PC-3 (cell line): ENCODE measurements at regions not wholly inside any gene's neighbourhood (a gene's known extent, or its start where the extent isn't known, plus 50 kb on each side); places are given as distances from the start of the nearest gene placed in this dataset.

ENCODE experiments used
- ATAC-seq: fragments of 200-7000 bp; cut with Tn5 transposase; 2 replicates; pipeline ENCODE4 v1.9.1; 2020; ENCODE audit warnings: mild to moderate bottlenecking, moderate library complexity
- BruUV-seq: library from RNA; stranded (reverse); fragments of 400-500 nt; replicated peaks from 2 replicates; lab custom pipeline; 2021; lab: Mats Ljungman, UMichigan
- CTCF ChIA-PET: fragments of 300-600 bp; sonication (Branson Sonifier 250); formaldehyde crosslinking; loops from one replicate; lab custom pipeline; 2022; ENCODE audit warnings: antibody characterized with exemption; lab: Charles Lee
- POLR2A ChIA-PET: fragments of 300-600 bp; sonication (Branson Sonifier 250); formaldehyde crosslinking; loops from one replicate; lab custom pipeline; 2022; ENCODE audit warnings: antibody characterized with exemption; ENCODE audit not compliant: unreplicated experiment; lab: Charles Lee
- DNase-seq: peaks from one replicate; pipeline ENCODE4 v3.0.0-alpha.2; 2015
- H2AFZ ChIP-seq: fragments of 300-600 bp; sonication (generic); 2 replicates; pipeline ENCODE4 v1.6.0; 2016; ENCODE audit warnings: antibody characterized with exemption, low read length
- H3F3A ChIP-seq: fragments of 300-600 bp; sonication (generic); one replicate; pipeline ENCODE4 v1.6.0; 2017; ENCODE audit warnings: antibody characterized with exemption, low read length, control low read depth, mild to moderate bottlenecking; ENCODE audit not compliant: unreplicated experiment
- H3K27ac ChIP-seq: fragments of 300-600 bp; sonication (generic); 2 replicates; pipeline ENCODE4 v1.5.1; 2016; ENCODE audit warnings: mild to moderate bottlenecking, low read length
- H3K27me3 ChIP-seq: fragments of 300-600 bp; sonication (generic); 2 replicates; pipeline ENCODE4 v1.6.1; 2016; ENCODE audit warnings: low read length, mixed read lengths
- H3K36me3 ChIP-seq: fragments of 300-600 bp; sonication (generic); 2 replicates; pipeline ENCODE4 v1.6.1; 2016; ENCODE audit warnings: low read depth, mixed run types, low read length, mixed read lengths
- H3K4me1 ChIP-seq: fragments of 300-600 bp; sonication (generic); 2 replicates; pipeline ENCODE4 v1.5.1; 2016; ENCODE audit warnings: low read length; ENCODE audit not compliant: insufficient read depth
- H3K4me2 ChIP-seq: fragments of 300-600 bp; sonication (generic); 2 replicates; pipeline ENCODE4 v1.6.0; 2016; ENCODE audit warnings: low read length
- H3K4me3 ChIP-seq: fragments of 300-600 bp; sonication (generic); 2 replicates; pipeline ENCODE4 v1.5.1; 2016; ENCODE audit warnings: mild to moderate bottlenecking, low read length, mixed read lengths
- H3K79me2 ChIP-seq: fragments of 300-600 bp; sonication (generic); 2 replicates; pipeline ENCODE4 v1.6.1; 2017; ENCODE audit warnings: low read length, mixed read lengths
- H3K9ac ChIP-seq: fragments of 300-600 bp; sonication (generic); 2 replicates; pipeline ENCODE4 v1.6.0; 2016; ENCODE audit warnings: mild to moderate bottlenecking, low read length
- H3K9me2 ChIP-seq: fragments of 300-600 bp; sonication (generic); replicated peaks from 2 replicates; pipeline ENCODE4 v1.6.1; 2016; ENCODE audit warnings: mixed run types, low read length, mixed read lengths
- H3K9me3 ChIP-seq: fragments of 300-600 bp; sonication (generic); 2 replicates; pipeline ENCODE4 v1.6.1; 2016; ENCODE audit warnings: low read length, mixed read lengths
- H4K20me1 ChIP-seq: fragments of 300-600 bp; sonication (generic); 2 replicates; pipeline ENCODE4 v1.6.1; 2016; ENCODE audit warnings: low read length, mixed read lengths
- CTCF ChIP-seq: fragments of 300-600 bp; sonication (generic); conservative IDR thresholded peaks from 2 replicates; pipeline ENCODE4 v1.5.1; 2017; ENCODE audit warnings: antibody characterized with exemption, low read depth, mild to moderate bottlenecking, low read length
- EZH2 ChIP-seq: fragments of 300-600 bp; sonication (generic); IDR thresholded peaks from one replicate; pipeline ENCODE4 v1.6.1; 2017; ENCODE audit warnings: antibody characterized with exemption, mild to moderate bottlenecking, low read length; ENCODE audit not compliant: unreplicated experiment
- EZH2phosphoT487 ChIP-seq: fragments of 300-600 bp; sonication (generic); IDR thresholded peaks from 2 replicates; pipeline ENCODE4 v1.6.1; 2018; ENCODE audit warnings: mild to moderate bottlenecking, antibody characterized with exemption, low read length, borderline replicate concordance
- intact Hi-C: fragments of 100-400 bp; cut with micrococcal nuclease; formaldehyde crosslinking; loops from 2 replicates; pipeline ENCODE4 v1.9.0; 2023

GRCh38 chr3:139762302-139762701 is 84.5 kb upstream of the NMNAT3 start:
- Histone ChIP-seq H4K20me1 (no peaks in the 10 kb centered on the region), H3K27ac (no peak overlapping the region), H3K4me2 (no peak overlapping the region), H3K4me1 (no peaks in the 10 kb centered on the region), H3K79me2 (no peaks in the 10 kb centered on the region), H3K9ac (no peak overlapping the region), H3K4me3 (no peak overlapping the region), H3K27me3 (no peaks in the 10 kb centered on the region), H2AFZ (no peak overlapping the region), H3K9me3 (no peaks in the 10 kb centered on the region), H3K9me2 (no peaks in the 10 kb centered on the region), H3K36me3 (no peaks in the 10 kb centered on the region), H3F3A (no peaks in the 10 kb centered on the region)
- TF ChIP-seq EZH2phosphoT487 (no peak), CTCF (no peak), EZH2 (no peak)
- no TSS peak for BruUV-seq
- ATAC-seq = no peak
- CTCF ChIA-PET = no interaction called here
- intact Hi-C loops = no loop called here
- POLR2A ChIA-PET = no interaction called here
- DNase-seq = no peak

GRCh38 chr3:139759470-139759869 is 81.7 kb upstream of the NMNAT3 start:
- DNase-seq = no peak

GRCh38 chr3:139758654-139759291 is 81.0 kb upstream of the NMNAT3 start:
- ChIA-PET CTCF (no interaction called here), POLR2A (no interaction called here)
- H3K79me2 ChIP-seq = no peaks in the 10 kb centered on the region
- no peak overlapping the region for H3K9ac ChIP-seq
- BruUV-seq = no TSS peak
- H3K9me2 ChIP-seq = no peaks in the 10 kb centered on the region
- H3K4me1 ChIP-seq = no peaks in the 10 kb centered on the region
- H2AFZ ChIP-seq = no peak overlapping the region
- no peak for TF ChIP-seq CTCF
- TF ChIP-seq EZH2 = no peak
- no peak for TF ChIP-seq EZH2phosphoT487
- no peaks in the 10 kb centered on the region for H3K27me3 ChIP-seq
- no peaks in the 10 kb centered on the region for H4K20me1 ChIP-seq
- intact Hi-C loops = no loop called here
- H3K36me3 ChIP-seq = no peaks in the 10 kb centered on the region
- no peak for ATAC-seq
- H3K4me3 ChIP-seq = no peak overlapping the region
- no peak for DNase-seq
- no peak overlapping the region for H3K27ac ChIP-seq
- no peaks in the 10 kb centered on the region for H3K9me3 ChIP-seq
- H3K4me2 ChIP-seq = no peak overlapping the region
- no peaks in the 10 kb centered on the region for H3F3A ChIP-seq

More at GRCh38 chr3:139759470-139759869, 81.7 kb upstream of the NMNAT3 start:
- H3K4me3 ChIP-seq = no peak overlapping the region
- no peaks in the 10 kb centered on the region for H3K27me3 ChIP-seq
- no peak overlapping the region for H2AFZ ChIP-seq
- H3K4me1 ChIP-seq = no peaks in the 10 kb centered on the region
- no peak for ATAC-seq
- no peak overlapping the region for H3K9ac ChIP-seq
- no peak overlapping the region for H3K27ac ChIP-seq
- H3K4me2 ChIP-seq = no peak overlapping the region
- TF ChIP-seq EZH2phosphoT487 = no peak
- H3K79me2 ChIP-seq = no peaks in the 10 kb centered on the region
- no peaks in the 10 kb centered on the region for H4K20me1 ChIP-seq
- intact Hi-C loops = no loop called here
- POLR2A ChIA-PET = no interaction called here
- H3F3A ChIP-seq = no peaks in the 10 kb centered on the region
- BruUV-seq = no TSS peak
- no peaks in the 10 kb centered on the region for H3K9me3 ChIP-seq
- no peaks in the 10 kb centered on the region for H3K36me3 ChIP-seq
- H3K9me2 ChIP-seq = no peaks in the 10 kb centered on the region
- CTCF ChIA-PET = no interaction called here
